Trophoblast cell (in vitro differentiated cells and primary cell): ENCODE measurements at regions not wholly inside any gene's neighbourhood (a gene's known extent, or its start where the extent isn't known, plus 50 kb on each side); places are given as distances from the start of the nearest gene placed in this dataset.

Experiments
- DNase-seq, 2 donors: peaks; one replicate each; pipeline ENCODE4 v3.0.0-alpha.2; 2016
- H2AFZ ChIP-seq: 2 replicates; pipeline ENCODE4 v1.6.1; 2013; ENCODE audit warnings: low read length, moderate library complexity, mild to moderate bottlenecking; ENCODE audit not compliant: insufficient read depth, poor library complexity
- H2AK5ac ChIP-seq: 2 replicates; pipeline ENCODE4 v1.6.1; 2013; ENCODE audit warnings: mild to moderate bottlenecking, low read length
- H2BK120ac ChIP-seq: 2 replicates; pipeline ENCODE4 v1.6.1; 2013; ENCODE audit warnings: low read length, mild to moderate bottlenecking, moderate library complexity; ENCODE audit not compliant: insufficient read depth, poor library complexity
- H2BK12ac ChIP-seq: 2 replicates; pipeline ENCODE4 v1.6.1; 2013; ENCODE audit warnings: mild to moderate bottlenecking, low read length, moderate library complexity
- H2BK5ac ChIP-seq: 2 replicates; pipeline ENCODE4 v1.6.1; 2013; ENCODE audit warnings: low read length, low read depth, moderate library complexity, mild to moderate bottlenecking; ENCODE audit not compliant: poor library complexity
- H3K14ac ChIP-seq: 2 replicates; pipeline ENCODE4 v1.6.1; 2013; ENCODE audit warnings: mild to moderate bottlenecking, low read length
- H3K18ac ChIP-seq: 2 replicates; pipeline ENCODE4 v1.6.1; 2013; ENCODE audit warnings: mild to moderate bottlenecking, low read length
- H3K23ac ChIP-seq: 2 replicates; pipeline ENCODE4 v1.6.1; 2013; ENCODE audit warnings: low read length
- H3K27ac ChIP-seq: 2 replicates; pipeline ENCODE4 v1.5.1; 2013; ENCODE audit warnings: low read depth, mild to moderate bottlenecking, inconsistent platforms, low read length, moderate library complexity
- H3K27me3 ChIP-seq: 2 replicates; pipeline ENCODE4 v1.6.1; 2013; ENCODE audit warnings: inconsistent platforms, mild to moderate bottlenecking, low read length, moderate library complexity; ENCODE audit not compliant: insufficient read depth
- H3K36me3 ChIP-seq, 2 experiments: 1 replicate in 1 of 2; 2 replicates in 1 of 2; pipeline ENCODE4 v1.6.1; 2013; ENCODE audit warnings: low read length in 2 of 2, mild to moderate bottlenecking in 2 of 2, moderate library complexity in 1 of 2; ENCODE audit not compliant: insufficient read depth in 2 of 2, control insufficient read depth in 1 of 2
- H3K4ac ChIP-seq: 2 replicates; pipeline ENCODE4 v1.6.1; 2013; ENCODE audit warnings: low read depth, mild to moderate bottlenecking, low read length, moderate library complexity
- H3K4me1 ChIP-seq, 2 experiments: 1 replicate in 1 of 2; 2 replicates in 1 of 2; pipeline ENCODE4 v1.6.1; 2013; ENCODE audit warnings: low read length in 2 of 2, mild to moderate bottlenecking in 2 of 2, moderate library complexity in 1 of 2; ENCODE audit not compliant: insufficient read depth in 2 of 2, control insufficient read depth in 1 of 2
- H3K4me2 ChIP-seq: 2 replicates; pipeline ENCODE4 v1.6.1; 2013; ENCODE audit warnings: inconsistent platforms, mild to moderate bottlenecking, low read length, moderate library complexity
- H3K4me3 ChIP-seq: 2 replicates; pipeline ENCODE4 v1.5.1; 2013; ENCODE audit warnings: mild to moderate bottlenecking, low read depth, low read length, inconsistent platforms
- H3K79me1 ChIP-seq: one replicate; pipeline ENCODE4 v1.6.1; 2013; ENCODE audit warnings: low read length
- H3K79me2 ChIP-seq: 2 replicates; pipeline ENCODE4 v1.6.1; 2013; ENCODE audit warnings: low read length, mild to moderate bottlenecking; ENCODE audit not compliant: control insufficient read depth, insufficient read depth, poor library complexity
- H3K9ac ChIP-seq: 2 replicates; pipeline ENCODE4 v1.6.1; 2013; ENCODE audit warnings: mild to moderate bottlenecking, low read length
- H3K9me3 ChIP-seq: 2 replicates; pipeline ENCODE4 v1.6.1; 2013; ENCODE audit warnings: low read depth, mild to moderate bottlenecking, control low read depth, inconsistent platforms, low read length; ENCODE audit not compliant: insufficient read depth
- H4K12ac ChIP-seq: 2 replicates; pipeline ENCODE4 v1.6.1; 2013; ENCODE audit warnings: low read depth, mild to moderate bottlenecking, low read length, moderate library complexity
- H4K8ac ChIP-seq: 2 replicates; pipeline ENCODE4 v1.6.1; 2013; ENCODE audit warnings: low read depth, mild to moderate bottlenecking, low read length, moderate library complexity
- H4K91ac ChIP-seq: one replicate; pipeline ENCODE4 v1.6.1; 2013; ENCODE audit warnings: low read depth, mild to moderate bottlenecking, low read length, moderate library complexity
- WGBS: extraction: QIAGEN DNeasy Blood & Tissue Kit; methylation state at CpG from one replicate; pipeline ENCODE4 v1.1.7; 2013; ENCODE audit warnings: missing lambda C conversion rate; ENCODE audit not compliant: insufficient read length, insufficient coverage; ENCODE audit errors: extremely low coverage; 5-methylcytosine and 5-hydroxymethylcytosine counted together

GRCh38 chr7:156543699-156544598 lies 96.6 kb upstream of the RNF32 start:
- no peak for DNase-seq
- H3K4me3 ChIP-seq: peak overlapping the region; percentile 6
- H3K4me2 ChIP-seq: no peak overlapping the region
- H3K9ac ChIP-seq: no peak overlapping the region
- no peak overlapping the region for H4K91ac ChIP-seq
- H3K18ac ChIP-seq: no peak overlapping the region
- H2BK120ac ChIP-seq: no peak overlapping the region
- no peak overlapping the region for H3K27ac ChIP-seq
- WGBS: no CpG with 5 or more reads among the region's 33 CpGs
- no peaks in the 10 kb centered on the region for H3K79me1 ChIP-seq
- H2BK5ac ChIP-seq: no peak overlapping the region
- H3K14ac ChIP-seq: no peak overlapping the region
- no peak overlapping the region for H2BK12ac ChIP-seq
- no peak overlapping the region for H3K4ac ChIP-seq
- no peak overlapping the region for H4K8ac ChIP-seq
- no peaks in the 10 kb centered on the region for H3K79me2 ChIP-seq
- no peak overlapping the region for H2AFZ ChIP-seq
- no peaks in the 10 kb centered on the region for H3K4me1 ChIP-seq
- H3K27me3 ChIP-seq: no peaks in the 10 kb centered on the region
- H3K23ac ChIP-seq: no peak overlapping the region
- no peaks in the 10 kb centered on the region for H3K9me3 ChIP-seq
- H2AK5ac ChIP-seq: no peak overlapping the region
- no peaks in the 10 kb centered on the region for H3K36me3 ChIP-seq
- no peak overlapping the region for H4K12ac ChIP-seq

- H2BK5ac ChIP-seq: no peak overlapping the region
- H3K4me3 ChIP-seq: no peak overlapping the region
- no peak overlapping the region for H2BK120ac ChIP-seq
- no peak overlapping the region for H3K9ac ChIP-seq
- H4K12ac ChIP-seq: no peak overlapping the region
- no peak overlapping the region for H3K4ac ChIP-seq
- H3K14ac ChIP-seq: no peak overlapping the region
- H2BK12ac ChIP-seq: no peak overlapping the region
- H3K4me1 ChIP-seq: no peaks in the 10 kb centered on the region
- H2AK5ac ChIP-seq: no peak overlapping the region
- no peak for DNase-seq
- H3K27ac ChIP-seq: no peak overlapping the region
- WGBS: no CpG with 5 or more reads among the region's 7 CpGs
- no peaks in the 10 kb centered on the region for H3K79me1 ChIP-seq
- no peaks in the 10 kb centered on the region for H3K27me3 ChIP-seq
- H3K18ac ChIP-seq: no peak overlapping the region
- H3K79me2 ChIP-seq: no peaks in the 10 kb centered on the region
- no peak overlapping the region for H3K23ac ChIP-seq
- no peak overlapping the region for H4K91ac ChIP-seq
- no peak overlapping the region for H2AFZ ChIP-seq
- H3K9me3 ChIP-seq: peaks cover 5% of the 10 kb centered on the region
- H3K36me3 ChIP-seq: no peaks in the 10 kb centered on the region
- no peak overlapping the region for H4K8ac ChIP-seq
- no peak overlapping the region for H3K4me2 ChIP-seq
Observed at GRCh38 chr7:156540619-156541165, 99.9 kb upstream of the RNF32 start.

GRCh38 chr7:156539999-156540398 lies 100.6 kb upstream of the RNF32 start:
- no peak overlapping the region for H3K4ac ChIP-seq
- WGBS: no CpG with 5 or more reads among the region's 12 CpGs
- no peaks in the 10 kb centered on the region for H3K79me2 ChIP-seq
- H3K18ac ChIP-seq: no peak overlapping the region
- no peaks in the 10 kb centered on the region for H3K36me3 ChIP-seq
- H2BK120ac ChIP-seq: no peak overlapping the region
- no peak overlapping the region for H2BK12ac ChIP-seq
- H2BK5ac ChIP-seq: no peak overlapping the region
- no peak overlapping the region for H3K14ac ChIP-seq
- no peaks in the 10 kb centered on the region for H3K4me1 ChIP-seq
- no peak overlapping the region for H4K91ac ChIP-seq
- no peak overlapping the region for H3K27ac ChIP-seq
- H4K12ac ChIP-seq: no peak overlapping the region
- H3K27me3 ChIP-seq: no peaks in the 10 kb centered on the region
- no peak overlapping the region for H3K4me2 ChIP-seq
- no peak overlapping the region for H2AFZ ChIP-seq
- no peak overlapping the region for H3K23ac ChIP-seq
- peaks cover 5% of the 10 kb centered on the region for H3K9me3 ChIP-seq
- H3K9ac ChIP-seq: no peak overlapping the region
- no peak overlapping the region for H2AK5ac ChIP-seq
- no peak for DNase-seq
- H3K4me3 ChIP-seq: no peak overlapping the region
- H3K79me1 ChIP-seq: no peaks in the 10 kb centered on the region
- no peak overlapping the region for H4K8ac ChIP-seq

GRCh38 chr7:156537006-156537405 lies 103.6 kb upstream of the RNF32 start:
- Histone ChIP-seq H4K8ac (no peak overlapping the region), H3K79me2 (no peaks in the 10 kb centered on the region), H3K18ac (no peak overlapping the region), H3K14ac (no peak overlapping the region), H3K23ac (no peak overlapping the region), H3K36me3 (no peaks in the 10 kb centered on the region), H3K4me2 (no peak overlapping the region), H3K9me3 (peaks cover 8% of the 10 kb centered on the region), H3K4me3 (no peak overlapping the region), H3K9ac (no peak overlapping the region), H3K79me1 (no peaks in the 10 kb centered on the region), H2BK120ac (no peak overlapping the region), H2AK5ac (no peak overlapping the region), H3K27me3 (no peaks in the 10 kb centered on the region), H2BK5ac (no peak overlapping the region), H3K4me1 (no peaks in the 10 kb centered on the region), H3K27ac (no peak overlapping the region), H4K12ac (no peak overlapping the region), H3K4ac (no peak overlapping the region), H4K91ac (no peak overlapping the region), H2AFZ (no peak overlapping the region), H2BK12ac (no peak overlapping the region)
- no CpG with 5 or more reads among the region's 5 CpGs for WGBS
- no peak for DNase-seq
